Adrenal gland (tissue), 5 donors: ENCODE measurements at regions not wholly inside any gene's neighbourhood (a gene's known extent, or its start where the extent isn't known, plus 50 kb on each side); places are given as distances from the start of the nearest gene placed in this dataset.

Source experiments
- CTCF ChIP-seq, 6 experiments: fragments of 450-650 bp in 4 of 6; fragments of 200-600 bp in 2 of 6; sonication (generic) in 1 of 6; IDR thresholded peaks; 1 replicate in 5 of 6; 2 replicates in 1 of 6; pipeline versions ENCODE4 v1.5.1 to v1.8.0; 2016 to 2021; ENCODE audit warnings: antibody characterized with exemption in 6 of 6, mild to moderate bottlenecking in 2 of 6, moderate library complexity in 1 of 6
- POLR2A ChIP-seq, 2 donors: fragments of 450-650 bp; IDR thresholded peaks; one replicate each; pipeline ENCODE4 v1.6.1; 2017; ENCODE audit warnings: antibody characterized with exemption in 2 of 2, mild to moderate bottlenecking in 2 of 2, moderate library complexity in 1 of 2
- donor health status: DM: no; HTN: no; CAD: no.

DNA sequence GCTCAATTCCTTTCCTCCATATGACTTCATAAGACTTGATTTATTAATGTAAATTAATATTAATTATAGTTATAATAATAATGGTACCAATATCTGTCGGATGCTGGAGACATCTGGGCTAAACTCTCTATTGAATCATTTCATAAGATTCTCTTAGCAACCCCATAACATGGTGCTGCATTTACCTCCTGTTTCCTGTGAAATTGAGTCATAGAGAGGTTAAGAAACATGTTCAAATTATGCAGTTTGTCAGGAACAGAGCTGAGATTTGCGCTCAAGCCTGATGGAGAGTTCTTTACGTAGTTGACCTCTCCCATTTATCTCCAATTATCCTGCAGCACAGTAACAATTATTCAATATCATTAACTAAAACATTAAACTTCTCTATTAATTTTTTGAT, 621.8 kb upstream of the FZD8 start:
- TF ChIP-seq CTCF (IDR thresholded peaks at IDR 0.05): no peak
- no peak for TF ChIP-seq POLR2A (IDR thresholded peaks at IDR 0.05)
